ENCODE measurements at regions not wholly inside any gene's neighbourhood (a gene's known extent, or its start where the extent isn't known, plus 50 kb on each side); places are given as distances from the start of the nearest gene placed in this dataset.

DNA sequence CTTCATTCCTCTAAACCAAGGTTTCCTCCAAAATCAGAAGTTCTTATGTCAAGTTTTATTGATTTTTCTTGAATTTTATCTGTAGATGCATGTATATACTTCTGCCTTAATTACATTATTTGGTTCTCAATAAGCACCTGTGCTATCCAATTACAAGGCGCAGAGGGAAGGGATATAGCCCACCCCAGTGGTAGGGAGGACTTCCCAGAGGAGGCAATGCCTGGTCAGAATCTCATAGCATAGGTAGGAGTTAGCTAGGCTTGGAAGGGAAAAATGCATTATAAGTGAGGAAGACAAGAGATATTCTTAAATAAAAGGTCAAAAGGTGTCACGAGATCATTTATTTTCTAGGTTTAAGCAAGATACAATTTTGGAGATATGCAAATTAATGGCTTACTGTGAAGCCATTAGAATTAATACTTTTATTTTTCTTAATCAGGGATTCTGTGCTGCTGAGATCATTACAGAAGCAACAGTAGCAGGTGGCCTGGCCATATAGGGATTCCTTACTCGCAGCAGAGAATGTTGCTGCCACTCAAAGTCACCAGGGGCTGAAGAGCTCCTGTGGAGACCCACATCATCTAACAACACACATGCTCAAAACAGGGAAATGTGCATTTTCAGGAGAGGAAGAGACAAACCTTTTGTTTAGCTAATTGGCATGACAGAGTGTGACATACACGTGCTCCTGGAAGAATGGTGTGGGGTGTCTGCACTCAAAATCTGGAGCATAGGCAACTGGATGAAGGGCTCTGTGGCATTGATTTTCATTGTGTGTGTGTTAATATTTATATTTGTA lies 178.3 kb downstream of the ATG4C start:
- TF ChIP-seq, protein P1, sequence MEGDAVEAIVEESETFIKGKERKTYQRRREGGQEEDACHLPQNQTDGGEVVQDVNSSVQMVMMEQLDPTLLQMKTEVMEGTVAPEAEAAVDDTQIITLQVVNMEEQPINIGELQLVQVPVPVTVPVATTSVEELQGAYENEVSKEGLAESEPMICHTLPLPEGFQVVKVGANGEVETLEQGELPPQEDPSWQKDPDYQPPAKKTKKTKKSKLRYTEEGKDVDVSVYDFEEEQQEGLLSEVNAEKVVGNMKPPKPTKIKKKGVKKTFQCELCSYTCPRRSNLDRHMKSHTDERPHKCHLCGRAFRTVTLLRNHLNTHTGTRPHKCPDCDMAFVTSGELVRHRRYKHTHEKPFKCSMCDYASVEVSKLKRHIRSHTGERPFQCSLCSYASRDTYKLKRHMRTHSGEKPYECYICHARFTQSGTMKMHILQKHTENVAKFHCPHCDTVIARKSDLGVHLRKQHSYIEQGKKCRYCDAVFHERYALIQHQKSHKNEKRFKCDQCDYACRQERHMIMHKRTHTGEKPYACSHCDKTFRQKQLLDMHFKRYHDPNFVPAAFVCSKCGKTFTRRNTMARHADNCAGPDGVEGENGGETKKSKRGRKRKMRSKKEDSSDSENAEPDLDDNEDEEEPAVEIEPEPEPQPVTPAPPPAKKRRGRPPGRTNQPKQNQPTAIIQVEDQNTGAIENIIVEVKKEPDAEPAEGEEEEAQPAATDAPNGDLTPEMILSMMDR (IDR thresholded peaks at IDR 0.05) = no peak
- intact Hi-C loops (cut with micrococcal nuclease) = no loop called here
- H3K4me1 ChIP-seq (ENCODE audit: control insufficient read depth, insufficient read depth, low read length) = no peaks in the 10 kb centered on the region
- no peak for ATAC-seq
- Mint-ChIP-seq H3K36me3 (no peaks in the 10 kb centered on the region), H3K4me1 (no peaks in the 10 kb centered on the region), H3K27me3 (ENCODE audit: low read depth in 2 of 2) (peaks cover 7 to 38% of the 10 kb centered on the region in 2 donors), H3K9me3 (no peaks in the 10 kb centered on the region), H3K4me3 (no peak overlapping the region), H3K27ac (no peak overlapping the region)
- no peaks in the 10 kb centered on the region for H3K9me3 ChIP-seq (ENCODE audit: control insufficient read depth, insufficient read depth, low read length)
- no peak for DNase-seq
- no peaks in the 10 kb centered on the region for H3K36me3 ChIP-seq (ENCODE audit: control insufficient read depth, insufficient read depth, low read length)
- H3K27ac ChIP-seq (ENCODE audit: low read length) = no peak overlapping the region
- WGBS (ENCODE audit: insufficient coverage) = 76% methylated on average over 3 of the region's 4 CpGs
- no peak overlapping the region for H3K4me3 ChIP-seq (ENCODE audit: low read length)
- H3K27me3 ChIP-seq (ENCODE audit: control insufficient read depth, insufficient read depth, low read length) = no peaks in the 10 kb centered on the region

DNA sequence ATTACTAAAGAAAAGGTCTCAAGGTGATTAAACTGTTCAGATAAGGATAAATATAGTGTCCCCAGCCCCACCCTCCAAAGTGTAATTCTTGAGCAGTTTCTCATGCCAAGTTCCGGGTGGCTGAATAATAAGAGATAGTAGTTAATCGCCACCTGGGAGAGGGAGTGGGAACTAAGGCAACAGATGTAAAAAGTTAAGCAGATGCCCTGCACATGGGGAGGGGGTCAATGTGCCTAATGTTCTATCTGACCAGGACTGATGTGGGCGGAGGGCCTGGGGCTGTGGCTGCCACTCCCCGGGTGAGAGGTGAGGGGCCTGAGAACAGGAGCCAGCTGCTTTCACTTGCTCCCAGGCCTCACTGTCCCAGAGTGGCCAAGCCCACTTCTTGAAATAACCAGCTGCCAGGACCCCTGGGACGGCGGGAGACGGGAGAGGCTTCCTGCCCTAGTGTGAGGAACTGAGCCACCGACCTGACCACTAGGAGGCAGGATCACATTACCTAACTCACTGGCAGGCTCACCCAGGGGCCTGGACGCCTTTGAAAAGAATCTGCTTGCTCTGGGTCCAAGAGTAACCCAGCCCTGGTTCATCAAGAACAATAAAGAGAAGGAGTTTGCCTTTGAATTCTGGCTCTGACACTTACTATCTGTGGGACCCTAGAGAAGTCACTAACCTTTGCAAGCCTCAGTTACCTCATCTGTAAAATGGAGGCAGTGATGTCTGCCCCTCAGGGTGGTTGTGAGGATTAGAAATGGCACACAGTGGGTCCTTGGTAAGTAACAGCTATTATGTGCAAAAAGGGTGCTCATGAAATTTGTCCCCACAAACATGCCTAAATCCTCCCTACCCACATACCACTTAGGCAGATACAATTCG lies 179.2 kb downstream of the ATG4C start:
- Mint-ChIP-seq H3K4me3 (no peak overlapping the region), H3K36me3 (no peaks in the 10 kb centered on the region), H3K27ac (no peak overlapping the region), H3K4me1 (no peaks in the 10 kb centered on the region), H3K9me3 (no peaks in the 10 kb centered on the region), H3K27me3 (ENCODE audit: low read depth in 2 of 2) (peaks cover 7 to 33% of the 10 kb centered on the region in 2 donors)
- intact Hi-C loops (cut with micrococcal nuclease) = no loop called here
- DNase-seq = peak in 1 of 2 donors; percentile 9
- Histone ChIP-seq H3K27ac (ENCODE audit: low read length) (no peak overlapping the region), H3K4me1 (ENCODE audit: control insufficient read depth, insufficient read depth, low read length) (no peaks in the 10 kb centered on the region), H3K9me3 (ENCODE audit: control insufficient read depth, insufficient read depth, low read length) (no peaks in the 10 kb centered on the region), H3K27me3 (ENCODE audit: control insufficient read depth, insufficient read depth, low read length) (no peaks in the 10 kb centered on the region), H3K4me3 (ENCODE audit: low read length) (no peak overlapping the region), H3K36me3 (ENCODE audit: control insufficient read depth, insufficient read depth, low read length) (no peaks in the 10 kb centered on the region)
- 38% methylated on average over 10 of the region's 10 CpGs for WGBS (ENCODE audit: insufficient coverage)
- TF ChIP-seq, protein P1 (IDR thresholded peaks at IDR 0.05) = no peak
- ATAC-seq = no peak

DNA sequence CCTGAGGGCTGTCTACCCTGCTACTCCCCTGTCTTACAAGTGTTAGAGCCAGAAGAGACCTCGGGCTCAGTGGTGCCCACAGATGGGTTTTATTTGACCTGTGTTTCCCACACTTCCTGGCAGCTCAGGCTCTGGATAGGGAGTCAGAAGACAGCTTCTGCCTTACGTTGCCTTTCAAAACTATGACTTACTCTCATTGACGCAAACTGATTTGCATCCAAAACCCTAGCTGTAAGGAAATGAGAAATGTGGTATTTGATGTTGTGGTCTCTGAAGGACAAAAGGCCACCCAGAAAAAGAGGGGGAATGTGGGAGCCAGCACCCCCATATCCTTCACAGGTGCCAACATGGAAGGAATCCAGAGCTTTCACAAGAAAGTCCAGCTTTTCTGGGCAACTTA lies 180.2 kb downstream of the ATG4C start:
- Mint-ChIP-seq H3K4me3 (no peak overlapping the region), H3K27ac (no peak overlapping the region), H3K9me3 (no peaks in the 10 kb centered on the region), H3K27me3 (ENCODE audit: low read depth in 2 of 2) (peaks cover 2 to 25% of the 10 kb centered on the region in 2 donors), H3K4me1 (no peaks in the 10 kb centered on the region), H3K36me3 (no peaks in the 10 kb centered on the region)
- no peaks in the 10 kb centered on the region for H3K4me1 ChIP-seq (ENCODE audit: control insufficient read depth, insufficient read depth, low read length)
- TF ChIP-seq, protein P1 (IDR thresholded peaks at IDR 0.05) = no peak
- no peak overlapping the region for H3K27ac ChIP-seq (ENCODE audit: low read length)
- no peaks in the 10 kb centered on the region for H3K36me3 ChIP-seq (ENCODE audit: control insufficient read depth, insufficient read depth, low read length)
- intact Hi-C loops (cut with micrococcal nuclease) = no loop called here
- no peak for DNase-seq
- H3K9me3 ChIP-seq (ENCODE audit: control insufficient read depth, insufficient read depth, low read length) = no peaks in the 10 kb centered on the region
- no peak overlapping the region for H3K4me3 ChIP-seq (ENCODE audit: low read length)
- no peak for ATAC-seq
- WGBS (ENCODE audit: insufficient coverage) = 86% methylated on average over 3 of the region's 3 CpGs
- H3K27me3 ChIP-seq (ENCODE audit: control insufficient read depth, insufficient read depth, low read length) = no peaks in the 10 kb centered on the region

Measured in natural killer cell (primary cell).